ENCODE measurements at regions not wholly inside any gene's neighbourhood (a gene's known extent, or its start where the extent isn't known, plus 50 kb on each side); places are given as distances from the start of the nearest gene placed in this dataset.

DNA sequence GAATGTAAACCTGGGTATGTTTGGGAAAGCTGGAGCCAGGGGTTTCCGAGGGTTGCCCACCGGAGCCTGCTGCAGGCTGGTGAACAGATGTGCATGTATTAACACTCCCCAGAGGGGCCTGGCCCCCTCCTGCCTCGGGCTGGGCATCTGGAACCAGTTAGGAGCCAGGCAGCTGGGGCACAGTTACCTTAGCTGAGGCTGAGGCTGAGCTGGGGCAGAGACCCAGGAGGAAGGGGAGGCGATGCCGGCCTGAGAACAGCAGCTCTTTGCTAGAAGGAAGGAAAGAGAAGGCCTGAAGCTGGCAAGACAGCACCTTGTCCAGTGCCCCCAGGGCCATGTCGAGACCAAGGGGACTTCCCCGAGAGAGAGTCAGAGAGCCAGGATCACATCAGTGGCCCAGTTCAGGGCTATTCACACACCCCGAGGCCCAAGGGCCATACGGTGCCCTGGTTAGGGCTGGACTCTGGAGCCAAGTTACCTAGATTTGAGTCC is 65.8 kb downstream of the RMI2 start:
- Histone ChIP-seq H3K79me2 (ENCODE audit: insufficient read depth, low read depth) (no peaks in the 10 kb centered on the region), H3K4me1 (ENCODE audit: low read depth, poor library complexity, severe bottlenecking) (peaks cover 3% of the 10 kb centered on the region), H3K4me3 (IDR thresholded peaks at IDR 0.05; ENCODE audit: insufficient read depth, low read depth, low read length) (no peak overlapping the region)

GRCh38 chr16:11412175-11412904 is 67.1 kb downstream of the RMI2 start:
- no peak for TF ChIP-seq CTCF (conservative IDR thresholded peaks at IDR 0.05; ENCODE audit: low read depth, low read length)
- H3K9ac ChIP-seq = no peak overlapping the region
- no peak overlapping the region for H3K4me3 ChIP-seq (IDR thresholded peaks at IDR 0.05; ENCODE audit: insufficient read depth, low read depth, low read length)
- no peaks in the 10 kb centered on the region for H3K79me2 ChIP-seq (ENCODE audit: insufficient read depth, low read depth)
- no peaks in the 10 kb centered on the region for H3K27me3 ChIP-seq (ENCODE audit: insufficient read depth, low read depth)
- H4K20me1 ChIP-seq (ENCODE audit: insufficient read depth) = no peaks in the 10 kb centered on the region
- no peak overlapping the region for H3K27ac ChIP-seq
- peaks cover 3% of the 10 kb centered on the region for H3K4me1 ChIP-seq (ENCODE audit: low read depth, poor library complexity, severe bottlenecking)
- H3K36me3 ChIP-seq (ENCODE audit: insufficient read depth) = no peaks in the 10 kb centered on the region
- no peak overlapping the region for H3K4me2 ChIP-seq
- no peak overlapping the region for H2AFZ ChIP-seq (ENCODE audit: low read depth)

More for the DNA sequence above, 65.8 kb downstream of the RMI2 start:
- Histone ChIP-seq H4K20me1 (ENCODE audit: insufficient read depth) (no peaks in the 10 kb centered on the region), H2AFZ (ENCODE audit: low read depth) (no peak overlapping the region), H3K27me3 (ENCODE audit: insufficient read depth, low read depth) (no peaks in the 10 kb centered on the region), H3K9ac (no peak overlapping the region), H3K27ac (no peak overlapping the region), H3K36me3 (ENCODE audit: insufficient read depth) (no peaks in the 10 kb centered on the region), H3K4me2 (no peak overlapping the region)
- TF ChIP-seq CTCF (conservative IDR thresholded peaks at IDR 0.05; ENCODE audit: low read depth, low read length) = no peak

- Histone ChIP-seq H3K79me2 (ENCODE audit: insufficient read depth, low read depth) (no peaks in the 10 kb centered on the region), H3K4me2 (no peak overlapping the region), H3K27ac (no peak overlapping the region), H3K9ac (no peak overlapping the region), H3K4me3 (IDR thresholded peaks at IDR 0.05; ENCODE audit: insufficient read depth, low read depth, low read length) (no peak overlapping the region), H4K20me1 (ENCODE audit: insufficient read depth) (no peaks in the 10 kb centered on the region), H2AFZ (ENCODE audit: low read depth) (no peak overlapping the region), H3K36me3 (ENCODE audit: insufficient read depth) (no peaks in the 10 kb centered on the region), H3K4me1 (ENCODE audit: low read depth, poor library complexity, severe bottlenecking) (no peaks in the 10 kb centered on the region), H3K27me3 (ENCODE audit: insufficient read depth, low read depth) (no peaks in the 10 kb centered on the region)
- no peak for TF ChIP-seq CTCF (conservative IDR thresholded peaks at IDR 0.05; ENCODE audit: low read depth, low read length)
These were observed 68.0 kb downstream of the RMI2 start for GRCh38 chr16:11412965-11413887.

DNA sequence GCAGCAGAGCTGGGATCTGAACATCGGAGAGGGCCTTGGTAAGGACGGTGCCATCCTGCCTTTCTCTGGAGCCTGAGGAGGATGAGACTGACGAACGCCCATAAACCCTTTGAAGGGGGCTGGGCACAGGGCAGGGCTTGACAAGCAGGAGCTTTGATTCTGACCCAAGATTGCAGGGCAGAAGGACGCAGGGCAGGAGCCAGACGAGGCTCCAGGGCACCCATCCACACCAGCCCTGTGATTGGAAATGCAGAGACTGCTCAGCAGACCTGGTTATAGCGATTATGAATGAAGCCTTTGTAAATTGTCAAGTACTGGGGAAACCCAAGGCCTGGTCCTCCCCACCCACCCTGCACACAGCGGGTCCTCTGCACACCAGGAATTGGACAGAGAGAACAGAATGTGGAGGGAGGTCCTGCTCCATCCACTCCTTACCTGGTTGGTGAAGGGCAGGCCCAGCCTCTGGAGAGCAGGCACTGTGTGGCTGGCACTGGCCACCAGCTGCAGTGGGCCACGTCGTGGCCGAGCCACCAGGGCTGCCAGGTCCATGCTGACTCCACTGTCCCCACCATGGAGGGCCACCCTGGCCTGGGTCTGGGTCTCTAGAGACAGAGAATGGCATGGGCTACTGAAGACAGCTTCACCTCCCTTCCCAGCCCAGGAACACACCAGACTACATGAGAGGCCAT is 68.8 kb downstream of the RMI2 start:
- H3K36me3 ChIP-seq (ENCODE audit: insufficient read depth) = no peaks in the 10 kb centered on the region
- H3K4me1 ChIP-seq (ENCODE audit: low read depth, poor library complexity, severe bottlenecking) = no peaks in the 10 kb centered on the region
- no peaks in the 10 kb centered on the region for H4K20me1 ChIP-seq (ENCODE audit: insufficient read depth)
- no peak overlapping the region for H3K9ac ChIP-seq
- H3K79me2 ChIP-seq (ENCODE audit: insufficient read depth, low read depth) = no peaks in the 10 kb centered on the region
- H3K4me3 ChIP-seq (IDR thresholded peaks at IDR 0.05; ENCODE audit: insufficient read depth, low read depth, low read length) = no peak overlapping the region
- no peak overlapping the region for H2AFZ ChIP-seq (ENCODE audit: low read depth)
- H3K27me3 ChIP-seq (ENCODE audit: insufficient read depth, low read depth) = no peaks in the 10 kb centered on the region
- H3K27ac ChIP-seq = no peak overlapping the region
- no peak overlapping the region for H3K4me2 ChIP-seq
- no peak for TF ChIP-seq CTCF (conservative IDR thresholded peaks at IDR 0.05; ENCODE audit: low read depth, low read length)
